WTC11 (cell line): ENCODE measurements at regions not wholly inside any gene's neighbourhood (a gene's known extent, or its start where the extent isn't known, plus 50 kb on each side); places are given as distances from the start of the nearest gene placed in this dataset.

Experiments
- ATF1 ChIP-seq: sonication (generic); formaldehyde crosslinking; IDR thresholded peaks from 2 replicates; pipeline ENCODE4 v1.8.1; 2023; ENCODE audit warnings: mild to moderate bottlenecking, moderate library complexity, missing genetic modification reagents
- ATF2 ChIP-seq: sonication (generic); formaldehyde crosslinking; IDR thresholded peaks from 2 replicates; pipeline ENCODE4 v1.8.1; 2022; ENCODE audit warnings: low read depth, missing genetic modification reagents, borderline replicate concordance
- CREM ChIP-seq: sonication (generic); formaldehyde crosslinking; IDR thresholded peaks from 2 replicates; pipeline ENCODE4 v1.8.1; 2022; ENCODE audit warnings: mild to moderate bottlenecking, missing genetic modification reagents, moderate library complexity
- FOXK1 ChIP-seq: sonication (generic); formaldehyde crosslinking; IDR thresholded peaks from 2 replicates; pipeline ENCODE4 v1.8.0; 2022; ENCODE audit warnings: mild to moderate bottlenecking, moderate library complexity, missing genetic modification reagents
- GABPB1 ChIP-seq: sonication (generic); formaldehyde crosslinking; IDR thresholded peaks from 2 replicates; pipeline ENCODE4 v1.8.1; 2023; ENCODE audit warnings: mild to moderate bottlenecking, missing genetic modification reagents
- MXD4 ChIP-seq: fragments of 250-450 bp; sonication (Bioruptor Pico); IDR thresholded peaks from 2 replicates; pipeline ENCODE4 v1.8.0; 2021; ENCODE audit warnings: mild to moderate bottlenecking, moderate library complexity, borderline replicate concordance
- PRRX2 ChIP-seq: fragments of 250-450 bp; sonication (Bioruptor Pico); IDR thresholded peaks from 2 replicates; pipeline ENCODE4 v1.8.0; 2021; ENCODE audit warnings: mild to moderate bottlenecking
- RELA ChIP-seq: sonication (generic); formaldehyde crosslinking; IDR thresholded peaks from 2 replicates; pipeline ENCODE4 v1.8.1; 2022; ENCODE audit warnings: missing genetic modification reagents, mild to moderate bottlenecking, borderline replicate concordance
- USF2 ChIP-seq: sonication (generic); formaldehyde crosslinking; IDR thresholded peaks from 2 replicates; pipeline ENCODE4 v1.8.1; 2023; ENCODE audit warnings: mild to moderate bottlenecking, missing genetic modification reagents, moderate library complexity
- TF ChIP-seq, protein P1 (sequence below): fragments of 200-600 bp; IDR thresholded peaks from 2 replicates; pipeline ENCODE4 v1.8.0; 2022; ENCODE audit warnings: antibody characterized with exemption
- TF ChIP-seq, protein P2 (sequence below): sonication (generic); formaldehyde crosslinking; IDR thresholded peaks from 2 replicates; pipeline ENCODE4 v1.8.1; 2023; ENCODE audit warnings: mild to moderate bottlenecking, missing genetic modification reagents
- TF ChIP-seq, protein P3 (sequence below): sonication (generic); formaldehyde crosslinking; IDR thresholded peaks from 2 replicates; pipeline ENCODE4 v1.8.0; 2022; ENCODE audit warnings: mild to moderate bottlenecking, missing genetic modification reagents

GRCh38 chr12:107344035-107344808, 250.9 kb upstream of the CRY1 start:
- TF ChIP-seq USF2 (CRISPR knock-in tag) (no peak), GABPB1 (CRISPR knock-in tag) (no peak), CREM (CRISPR knock-in tag) (no peak), RELA (CRISPR knock-in tag) (no peak), ATF2 (CRISPR knock-in tag) (no peak), MXD4 (CRISPR knock-in tag) (no peak), FOXK1 (CRISPR knock-in tag) (no peak), ATF1 (CRISPR knock-in tag) (no peak), PRRX2 (CRISPR knock-in tag) (no peak)
- TF ChIP-seq, protein P1, sequence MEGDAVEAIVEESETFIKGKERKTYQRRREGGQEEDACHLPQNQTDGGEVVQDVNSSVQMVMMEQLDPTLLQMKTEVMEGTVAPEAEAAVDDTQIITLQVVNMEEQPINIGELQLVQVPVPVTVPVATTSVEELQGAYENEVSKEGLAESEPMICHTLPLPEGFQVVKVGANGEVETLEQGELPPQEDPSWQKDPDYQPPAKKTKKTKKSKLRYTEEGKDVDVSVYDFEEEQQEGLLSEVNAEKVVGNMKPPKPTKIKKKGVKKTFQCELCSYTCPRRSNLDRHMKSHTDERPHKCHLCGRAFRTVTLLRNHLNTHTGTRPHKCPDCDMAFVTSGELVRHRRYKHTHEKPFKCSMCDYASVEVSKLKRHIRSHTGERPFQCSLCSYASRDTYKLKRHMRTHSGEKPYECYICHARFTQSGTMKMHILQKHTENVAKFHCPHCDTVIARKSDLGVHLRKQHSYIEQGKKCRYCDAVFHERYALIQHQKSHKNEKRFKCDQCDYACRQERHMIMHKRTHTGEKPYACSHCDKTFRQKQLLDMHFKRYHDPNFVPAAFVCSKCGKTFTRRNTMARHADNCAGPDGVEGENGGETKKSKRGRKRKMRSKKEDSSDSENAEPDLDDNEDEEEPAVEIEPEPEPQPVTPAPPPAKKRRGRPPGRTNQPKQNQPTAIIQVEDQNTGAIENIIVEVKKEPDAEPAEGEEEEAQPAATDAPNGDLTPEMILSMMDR: no peak
- TF ChIP-seq, protein P2, sequence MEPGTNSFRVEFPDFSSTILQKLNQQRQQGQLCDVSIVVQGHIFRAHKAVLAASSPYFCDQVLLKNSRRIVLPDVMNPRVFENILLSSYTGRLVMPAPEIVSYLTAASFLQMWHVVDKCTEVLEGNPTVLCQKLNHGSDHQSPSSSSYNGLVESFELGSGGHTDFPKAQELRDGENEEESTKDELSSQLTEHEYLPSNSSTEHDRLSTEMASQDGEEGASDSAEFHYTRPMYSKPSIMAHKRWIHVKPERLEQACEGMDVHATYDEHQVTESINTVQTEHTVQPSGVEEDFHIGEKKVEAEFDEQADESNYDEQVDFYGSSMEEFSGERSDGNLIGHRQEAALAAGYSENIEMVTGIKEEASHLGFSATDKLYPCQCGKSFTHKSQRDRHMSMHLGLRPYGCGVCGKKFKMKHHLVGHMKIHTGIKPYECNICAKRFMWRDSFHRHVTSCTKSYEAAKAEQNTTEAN (CRISPR knock-in tag): no peak
- TF ChIP-seq, protein P3, sequence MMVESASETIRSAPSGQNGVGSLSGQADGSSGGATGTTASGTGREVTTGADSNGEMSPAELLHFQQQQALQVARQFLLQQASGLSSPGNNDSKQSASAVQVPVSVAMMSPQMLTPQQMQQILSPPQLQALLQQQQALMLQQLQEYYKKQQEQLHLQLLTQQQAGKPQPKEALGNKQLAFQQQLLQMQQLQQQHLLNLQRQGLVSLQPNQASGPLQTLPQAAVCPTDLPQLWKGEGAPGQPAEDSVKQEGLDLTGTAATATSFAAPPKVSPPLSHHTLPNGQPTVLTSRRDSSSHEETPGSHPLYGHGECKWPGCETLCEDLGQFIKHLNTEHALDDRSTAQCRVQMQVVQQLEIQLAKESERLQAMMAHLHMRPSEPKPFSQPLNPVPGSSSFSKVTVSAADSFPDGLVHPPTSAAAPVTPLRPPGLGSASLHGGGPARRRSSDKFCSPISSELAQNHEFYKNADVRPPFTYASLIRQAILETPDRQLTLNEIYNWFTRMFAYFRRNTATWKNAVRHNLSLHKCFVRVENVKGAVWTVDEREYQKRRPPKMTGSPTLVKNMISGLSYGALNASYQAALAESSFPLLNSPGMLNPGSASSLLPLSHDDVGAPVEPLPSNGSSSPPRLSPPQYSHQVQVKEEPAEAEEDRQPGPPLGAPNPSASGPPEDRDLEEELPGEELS (CRISPR knock-in tag): no peak
